Fibroblast of lung (primary cell): ENCODE measurements at regions not wholly inside any gene's neighbourhood (a gene's known extent, or its start where the extent isn't known, plus 50 kb on each side); places are given as distances from the start of the nearest gene placed in this dataset.

ENCODE experiments used
- EZH2 ChIP-seq: IDR thresholded peaks from 2 replicates; pipeline ENCODE4 v1.5.1; 2012; ENCODE audit warnings: low read length, control low read depth, mild to moderate bottlenecking; ENCODE audit errors: missing control alignments
- TF ChIP-seq, protein P1 (sequence below), 2 donors: IDR thresholded peaks in 1 of 2; conservative IDR thresholded peaks in 1 of 2; 1 replicate in 1 of 2; 2 replicates in 1 of 2; pipeline ENCODE4 v1.5.1; 2011 to 2012; ENCODE audit warnings: low read length in 2 of 2, control low read depth in 1 of 2, inconsistent platforms in 1 of 2, low read depth in 1 of 2, mild to moderate bottlenecking in 1 of 2

DNA sequence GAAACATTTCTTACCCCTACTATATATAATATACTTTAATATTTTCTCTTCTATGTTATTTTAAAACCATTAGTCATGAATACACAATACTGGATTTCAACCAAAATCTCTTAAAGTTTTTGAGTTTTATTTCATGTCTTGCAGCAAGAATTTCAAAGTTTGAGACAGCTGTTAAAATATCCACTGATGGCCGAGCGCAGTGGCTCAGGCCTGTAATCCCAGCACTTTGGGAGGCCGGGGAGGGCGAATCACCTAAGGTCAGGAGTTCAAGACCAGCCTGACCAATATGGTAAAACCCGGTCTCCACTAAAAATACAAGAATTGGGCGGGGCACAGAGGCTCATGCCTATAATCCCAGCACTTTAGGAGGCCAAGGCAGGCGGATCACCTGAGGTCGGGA lies 59.7 kb upstream of the DAPK1 start:
- TF ChIP-seq, protein P1, sequence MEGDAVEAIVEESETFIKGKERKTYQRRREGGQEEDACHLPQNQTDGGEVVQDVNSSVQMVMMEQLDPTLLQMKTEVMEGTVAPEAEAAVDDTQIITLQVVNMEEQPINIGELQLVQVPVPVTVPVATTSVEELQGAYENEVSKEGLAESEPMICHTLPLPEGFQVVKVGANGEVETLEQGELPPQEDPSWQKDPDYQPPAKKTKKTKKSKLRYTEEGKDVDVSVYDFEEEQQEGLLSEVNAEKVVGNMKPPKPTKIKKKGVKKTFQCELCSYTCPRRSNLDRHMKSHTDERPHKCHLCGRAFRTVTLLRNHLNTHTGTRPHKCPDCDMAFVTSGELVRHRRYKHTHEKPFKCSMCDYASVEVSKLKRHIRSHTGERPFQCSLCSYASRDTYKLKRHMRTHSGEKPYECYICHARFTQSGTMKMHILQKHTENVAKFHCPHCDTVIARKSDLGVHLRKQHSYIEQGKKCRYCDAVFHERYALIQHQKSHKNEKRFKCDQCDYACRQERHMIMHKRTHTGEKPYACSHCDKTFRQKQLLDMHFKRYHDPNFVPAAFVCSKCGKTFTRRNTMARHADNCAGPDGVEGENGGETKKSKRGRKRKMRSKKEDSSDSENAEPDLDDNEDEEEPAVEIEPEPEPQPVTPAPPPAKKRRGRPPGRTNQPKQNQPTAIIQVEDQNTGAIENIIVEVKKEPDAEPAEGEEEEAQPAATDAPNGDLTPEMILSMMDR (conservative IDR thresholded peaks at IDR 0.05 in 1 of 2, IDR thresholded peaks at IDR 0.05 in 1 of 2; ENCODE audit: low read depth in 1 of 2, low read length in 2 of 2) = no peak
- no peak for TF ChIP-seq EZH2
